ENCODE measurements at regions not wholly inside any gene's neighbourhood (a gene's known extent, or its start where the extent isn't known, plus 50 kb on each side); places are given as distances from the start of the nearest gene placed in this dataset.
A peak's percentile ranks its signal among the peaks of the same experiment; 100 is the strongest.

- Histone ChIP-seq H3K9ac (ENCODE audit: low read length) (no peak overlapping the region), H3K4me3 (ENCODE audit: low read depth, low read length) (peak overlapping the region; percentile 12)
Measured at GRCh38 chr4:45985038-45985437, 138.8 kb downstream of the GABRG1 start.

GRCh38 chr4:45971108-45971507 lies 152.7 kb downstream of the GABRG1 start:
- H3K4me3 ChIP-seq (ENCODE audit: low read depth, low read length): no peak overlapping the region
- no peak overlapping the region for H3K27ac ChIP-seq (ENCODE audit: low read depth, low read length)
- H3K9me3 ChIP-seq (ENCODE audit: control insufficient read depth, insufficient read depth, low read depth, low read length): peaks cover 9% of the 10 kb centered on the region
- H3K4me1 ChIP-seq (ENCODE audit: control insufficient read depth, insufficient read depth, low read length): no peaks in the 10 kb centered on the region
- H3K36me3 ChIP-seq (ENCODE audit: control insufficient read depth, insufficient read depth, low read length): no peaks in the 10 kb centered on the region
- H3K9ac ChIP-seq (ENCODE audit: low read length): no peak overlapping the region
- no peaks in the 10 kb centered on the region for H3K27me3 ChIP-seq (ENCODE audit: control insufficient read depth, insufficient read depth, low read length)

More at GRCh38 chr4:45985038-45985437, 138.8 kb downstream of the GABRG1 start:
- H3K36me3 ChIP-seq (ENCODE audit: control insufficient read depth, insufficient read depth, low read length): no peaks in the 10 kb centered on the region
- peaks cover 15% of the 10 kb centered on the region for H3K4me1 ChIP-seq (ENCODE audit: control insufficient read depth, insufficient read depth, low read length)
- no peaks in the 10 kb centered on the region for H3K27me3 ChIP-seq (ENCODE audit: control insufficient read depth, insufficient read depth, low read length)
- H3K27ac ChIP-seq (ENCODE audit: low read depth, low read length): peak overlapping the region; percentile 89
- H3K9me3 ChIP-seq (ENCODE audit: control insufficient read depth, insufficient read depth, low read depth, low read length): no peaks in the 10 kb centered on the region

GRCh38 chr4:45957353-45957752 lies 166.5 kb downstream of the GABRG1 start:
- no peak overlapping the region for H3K4me3 ChIP-seq (ENCODE audit: low read depth, low read length)
- no peaks in the 10 kb centered on the region for H3K36me3 ChIP-seq (ENCODE audit: control insufficient read depth, insufficient read depth, low read length)
- H3K27ac ChIP-seq (ENCODE audit: low read depth, low read length): no peak overlapping the region
- no peaks in the 10 kb centered on the region for H3K4me1 ChIP-seq (ENCODE audit: control insufficient read depth, insufficient read depth, low read length)
- no peaks in the 10 kb centered on the region for H3K27me3 ChIP-seq (ENCODE audit: control insufficient read depth, insufficient read depth, low read length)
- no peaks in the 10 kb centered on the region for H3K9me3 ChIP-seq (ENCODE audit: control insufficient read depth, insufficient read depth, low read depth, low read length)
- no peak overlapping the region for H3K9ac ChIP-seq (ENCODE audit: low read length)

DNA sequence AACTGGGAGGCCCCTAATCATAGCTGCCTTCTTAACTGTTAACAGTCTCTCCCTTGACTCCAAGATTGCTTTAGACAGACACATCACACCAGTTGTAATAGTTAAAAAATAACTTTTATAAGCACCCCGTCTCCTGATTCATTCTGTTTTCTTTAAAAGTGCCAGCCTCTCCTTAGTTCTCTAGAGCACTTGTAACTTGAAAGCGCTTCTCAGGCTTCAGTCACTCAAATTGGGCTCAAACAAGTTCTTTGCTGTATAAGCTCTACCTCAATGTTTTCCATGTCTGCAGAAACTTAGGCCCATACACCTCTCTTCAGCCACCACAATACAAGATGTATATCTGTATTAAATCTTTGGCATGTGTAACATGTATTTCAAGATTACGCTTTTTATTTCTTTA lies 169.6 kb downstream of the GABRG1 start:
- H3K4me1 ChIP-seq (ENCODE audit: control insufficient read depth, insufficient read depth, low read length): no peaks in the 10 kb centered on the region

GRCh38 chr4:45951153-45951552 lies 172.7 kb downstream of the GABRG1 start:
- H3K27ac ChIP-seq (ENCODE audit: low read depth, low read length): no peak overlapping the region
- H3K9me3 ChIP-seq (ENCODE audit: control insufficient read depth, insufficient read depth, low read depth, low read length): no peaks in the 10 kb centered on the region

More for the DNA sequence above, 169.6 kb downstream of the GABRG1 start:
- Histone ChIP-seq H3K9me3 (ENCODE audit: control insufficient read depth, insufficient read depth, low read depth, low read length) (no peaks in the 10 kb centered on the region), H3K4me3 (ENCODE audit: low read depth, low read length) (no peak overlapping the region), H3K36me3 (ENCODE audit: control insufficient read depth, insufficient read depth, low read length) (no peaks in the 10 kb centered on the region), H3K27me3 (ENCODE audit: control insufficient read depth, insufficient read depth, low read length) (no peaks in the 10 kb centered on the region), H3K9ac (ENCODE audit: low read length) (no peak overlapping the region), H3K27ac (ENCODE audit: low read depth, low read length) (no peak overlapping the region)

GRCh38 chr4:45946699-45947098 lies 177.2 kb downstream of the GABRG1 start:
- no peaks in the 10 kb centered on the region for H3K9me3 ChIP-seq (ENCODE audit: control insufficient read depth, insufficient read depth, low read depth, low read length)
- H3K9ac ChIP-seq (ENCODE audit: low read length): no peak overlapping the region
- no peaks in the 10 kb centered on the region for H3K27me3 ChIP-seq (ENCODE audit: control insufficient read depth, insufficient read depth, low read length)
- no peaks in the 10 kb centered on the region for H3K36me3 ChIP-seq (ENCODE audit: control insufficient read depth, insufficient read depth, low read length)
- no peak overlapping the region for H3K4me3 ChIP-seq (ENCODE audit: low read depth, low read length)
- no peaks in the 10 kb centered on the region for H3K4me1 ChIP-seq (ENCODE audit: control insufficient read depth, insufficient read depth, low read length)
- H3K27ac ChIP-seq (ENCODE audit: low read depth, low read length): no peak overlapping the region

More at GRCh38 chr4:45951153-45951552, 172.7 kb downstream of the GABRG1 start:
- no peaks in the 10 kb centered on the region for H3K36me3 ChIP-seq (ENCODE audit: control insufficient read depth, insufficient read depth, low read length)
- no peaks in the 10 kb centered on the region for H3K27me3 ChIP-seq (ENCODE audit: control insufficient read depth, insufficient read depth, low read length)
- H3K4me3 ChIP-seq (ENCODE audit: low read depth, low read length): no peak overlapping the region
- no peak overlapping the region for H3K9ac ChIP-seq (ENCODE audit: low read length)
- no peaks in the 10 kb centered on the region for H3K4me1 ChIP-seq (ENCODE audit: control insufficient read depth, insufficient read depth, low read length)

- Histone ChIP-seq H3K4me1 (ENCODE audit: control insufficient read depth, insufficient read depth, low read length) (no peaks in the 10 kb centered on the region), H3K36me3 (ENCODE audit: control insufficient read depth, insufficient read depth, low read length) (no peaks in the 10 kb centered on the region), H3K9me3 (ENCODE audit: control insufficient read depth, insufficient read depth, low read depth, low read length) (no peaks in the 10 kb centered on the region), H3K27me3 (ENCODE audit: control insufficient read depth, insufficient read depth, low read length) (no peaks in the 10 kb centered on the region), H3K4me3 (ENCODE audit: low read depth, low read length) (no peak overlapping the region), H3K9ac (ENCODE audit: low read length) (no peak overlapping the region), H3K27ac (ENCODE audit: low read depth, low read length) (no peak overlapping the region)
Measured at GRCh38 chr4:45944000-45944399, 179.9 kb downstream of the GABRG1 start.

DNA sequence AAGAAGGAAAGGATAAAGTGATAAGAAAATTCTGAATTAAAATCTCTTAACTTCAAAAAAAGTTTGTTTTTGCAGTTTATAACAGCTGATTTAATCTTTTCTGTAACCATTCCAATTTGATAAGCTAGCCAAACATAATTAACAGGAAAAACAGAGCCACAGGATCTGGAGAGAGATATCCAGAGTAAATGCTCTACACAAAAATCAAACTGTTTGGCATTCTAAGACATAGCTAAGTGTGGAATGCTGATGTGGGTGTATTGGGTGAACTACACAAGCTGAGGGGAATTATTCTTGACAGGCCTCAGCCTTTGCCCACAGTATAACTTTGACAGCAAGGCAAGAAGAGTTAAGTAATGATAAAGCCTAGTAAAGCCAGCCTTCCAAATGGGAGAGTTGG lies 184.8 kb downstream of the GABRG1 start:
- no peaks in the 10 kb centered on the region for H3K4me1 ChIP-seq (ENCODE audit: control insufficient read depth, insufficient read depth, low read length)
- no peaks in the 10 kb centered on the region for H3K36me3 ChIP-seq (ENCODE audit: control insufficient read depth, insufficient read depth, low read length)
- H3K4me3 ChIP-seq (ENCODE audit: low read depth, low read length): no peak overlapping the region
- no peak overlapping the region for H3K27ac ChIP-seq (ENCODE audit: low read depth, low read length)
- no peak overlapping the region for H3K9ac ChIP-seq (ENCODE audit: low read length)
- H3K9me3 ChIP-seq (ENCODE audit: control insufficient read depth, insufficient read depth, low read depth, low read length): no peaks in the 10 kb centered on the region
- no peaks in the 10 kb centered on the region for H3K27me3 ChIP-seq (ENCODE audit: control insufficient read depth, insufficient read depth, low read length)

DNA sequence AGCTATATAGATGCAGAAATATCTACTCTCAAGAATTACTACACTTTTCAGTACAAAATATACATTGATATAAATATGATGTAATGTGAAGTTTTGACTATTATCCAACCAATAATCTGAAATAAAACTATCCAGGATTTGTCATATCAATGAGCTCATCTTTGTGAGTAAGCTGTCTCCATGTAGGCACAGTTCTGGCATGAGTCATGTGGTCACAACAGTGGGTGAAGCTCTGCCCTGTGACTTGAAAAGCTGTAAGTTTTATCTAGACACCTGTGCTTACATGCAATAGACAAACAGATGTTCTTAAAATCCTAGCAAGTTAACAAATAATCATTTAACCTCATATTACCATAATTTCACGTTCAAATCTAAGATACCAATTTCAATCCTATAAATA lies 192.7 kb downstream of the GABRG1 start:
- no peaks in the 10 kb centered on the region for H3K36me3 ChIP-seq (ENCODE audit: control insufficient read depth, insufficient read depth, low read length)
- no peak overlapping the region for H3K4me3 ChIP-seq (ENCODE audit: low read depth, low read length)
- H3K9me3 ChIP-seq (ENCODE audit: control insufficient read depth, insufficient read depth, low read depth, low read length): no peaks in the 10 kb centered on the region
- H3K4me1 ChIP-seq (ENCODE audit: control insufficient read depth, insufficient read depth, low read length): no peaks in the 10 kb centered on the region
- no peak overlapping the region for H3K9ac ChIP-seq (ENCODE audit: low read length)
- H3K27me3 ChIP-seq (ENCODE audit: control insufficient read depth, insufficient read depth, low read length): no peaks in the 10 kb centered on the region
- H3K27ac ChIP-seq (ENCODE audit: low read depth, low read length): no peak overlapping the region

DNA sequence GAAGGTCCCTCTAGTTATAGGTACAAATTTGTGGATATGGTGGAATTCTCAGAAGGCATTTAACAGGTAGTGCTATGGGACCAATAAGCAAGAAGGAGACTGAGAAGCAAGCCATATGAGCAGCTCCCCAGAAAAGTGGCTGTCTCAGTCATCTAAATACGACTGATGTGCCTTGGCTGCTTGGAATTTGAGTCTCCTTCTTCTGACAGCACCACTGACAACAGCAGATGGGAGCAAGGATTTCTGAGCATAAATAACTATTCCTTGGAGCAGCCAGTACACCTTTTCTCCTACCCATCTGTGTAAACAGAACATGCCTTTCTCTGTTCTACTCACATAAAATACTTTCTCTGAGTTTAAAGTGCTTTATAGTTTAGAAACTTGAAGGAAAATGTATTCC lies 196.2 kb downstream of the GABRG1 start:
- no peaks in the 10 kb centered on the region for H3K4me1 ChIP-seq (ENCODE audit: control insufficient read depth, insufficient read depth, low read length)
- H3K27me3 ChIP-seq (ENCODE audit: control insufficient read depth, insufficient read depth, low read length): no peaks in the 10 kb centered on the region
- no peaks in the 10 kb centered on the region for H3K36me3 ChIP-seq (ENCODE audit: control insufficient read depth, insufficient read depth, low read length)
- no peak overlapping the region for H3K27ac ChIP-seq (ENCODE audit: low read depth, low read length)
- no peak overlapping the region for H3K9ac ChIP-seq (ENCODE audit: low read length)
- no peak overlapping the region for H3K4me3 ChIP-seq (ENCODE audit: low read depth, low read length)
- no peaks in the 10 kb centered on the region for H3K9me3 ChIP-seq (ENCODE audit: control insufficient read depth, insufficient read depth, low read depth, low read length)

DNA sequence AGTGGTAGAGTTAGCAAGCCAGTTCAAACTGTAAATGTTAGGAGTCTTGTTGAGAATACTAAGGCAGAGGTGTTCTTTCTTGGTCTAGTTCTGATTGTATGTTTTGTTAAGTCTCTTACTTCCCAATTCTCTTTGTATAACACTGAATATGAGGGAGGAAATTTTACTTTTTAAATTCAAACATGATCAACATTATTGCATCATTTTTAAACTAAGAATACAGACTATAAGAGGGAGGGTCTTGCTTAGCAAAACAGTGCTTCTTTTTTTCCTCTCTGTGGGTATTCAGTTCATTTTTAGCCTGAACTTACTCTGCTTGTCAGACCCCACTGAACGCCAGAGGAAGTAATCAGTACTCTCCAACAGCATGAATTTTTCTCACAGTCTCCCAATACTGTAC lies 198.0 kb downstream of the GABRG1 start:
- no peak overlapping the region for H3K4me3 ChIP-seq (ENCODE audit: low read depth, low read length)
- H3K9me3 ChIP-seq (ENCODE audit: control insufficient read depth, insufficient read depth, low read depth, low read length): no peaks in the 10 kb centered on the region
- H3K27ac ChIP-seq (ENCODE audit: low read depth, low read length): no peak overlapping the region
- no peaks in the 10 kb centered on the region for H3K36me3 ChIP-seq (ENCODE audit: control insufficient read depth, insufficient read depth, low read length)
- no peaks in the 10 kb centered on the region for H3K4me1 ChIP-seq (ENCODE audit: control insufficient read depth, insufficient read depth, low read length)
- H3K9ac ChIP-seq (ENCODE audit: low read length): no peak overlapping the region
- no peaks in the 10 kb centered on the region for H3K27me3 ChIP-seq (ENCODE audit: control insufficient read depth, insufficient read depth, low read length)

- Histone ChIP-seq H3K27ac (ENCODE audit: low read depth, low read length) (no peak overlapping the region), H3K4me3 (ENCODE audit: low read depth, low read length) (no peak overlapping the region), H3K4me1 (ENCODE audit: control insufficient read depth, insufficient read depth, low read length) (no peaks in the 10 kb centered on the region), H3K9me3 (ENCODE audit: control insufficient read depth, insufficient read depth, low read depth, low read length) (no peaks in the 10 kb centered on the region), H3K36me3 (ENCODE audit: control insufficient read depth, insufficient read depth, low read length) (no peaks in the 10 kb centered on the region), H3K27me3 (ENCODE audit: control insufficient read depth, insufficient read depth, low read length) (no peaks in the 10 kb centered on the region), H3K9ac (ENCODE audit: low read length) (no peak overlapping the region)
Measured at GRCh38 chr4:45920861-45921260, 203.0 kb downstream of the GABRG1 start.
